ENCODE measurements at regions not wholly inside any gene's neighbourhood (a gene's known extent, or its start where the extent isn't known, plus 50 kb on each side); places are given as distances from the start of the nearest gene placed in this dataset.

GRCh38 chr9:28758341-28758740 is 1185.1 kb upstream of the C9orf72 start:
- H3K79me1 ChIP-seq (ENCODE audit: low read length), result no peaks in the 10 kb centered on the region
- no CpG with 5 or more reads among the region's 1 CpG for WGBS (ENCODE audit: extremely low coverage, insufficient coverage, insufficient read length)

GRCh38 chr9:28758971-28759370 is 1185.7 kb upstream of the C9orf72 start:
- Histone ChIP-seq H3K27me3 (ENCODE audit: insufficient read depth, low read length) (no peaks in the 10 kb centered on the region), H3K4ac (ENCODE audit: low read depth, low read length) (no peak overlapping the region), H2BK12ac (ENCODE audit: low read length) (no peak overlapping the region), H3K18ac (ENCODE audit: low read length) (no peak overlapping the region), H4K8ac (ENCODE audit: low read depth, low read length) (no peak overlapping the region), H4K91ac (ENCODE audit: low read depth, low read length) (no peak overlapping the region), H2AK5ac (ENCODE audit: low read length) (no peak overlapping the region), H3K4me3 (ENCODE audit: low read depth, low read length) (no peak overlapping the region), H2AFZ (ENCODE audit: insufficient read depth, low read length, poor library complexity) (no peak overlapping the region), H3K9ac (ENCODE audit: low read length) (no peak overlapping the region), H4K12ac (ENCODE audit: low read depth, low read length) (no peak overlapping the region), H3K9me3 (ENCODE audit: insufficient read depth, low read depth, low read length) (no peaks in the 10 kb centered on the region), H3K4me1 (ENCODE audit: control insufficient read depth in 1 of 2, insufficient read depth in 2 of 2, low read length in 2 of 2) (no peaks in the 10 kb centered on the region), H3K36me3 (ENCODE audit: control insufficient read depth in 1 of 2, insufficient read depth in 2 of 2, low read length in 2 of 2) (no peaks in the 10 kb centered on the region), H3K14ac (ENCODE audit: low read length) (no peak overlapping the region), H2BK5ac (ENCODE audit: low read depth, low read length, poor library complexity) (no peak overlapping the region), H3K4me2 (ENCODE audit: low read length) (no peak overlapping the region), H2BK120ac (ENCODE audit: insufficient read depth, low read length, poor library complexity) (no peak overlapping the region), H3K27ac (ENCODE audit: low read depth, low read length) (no peak overlapping the region), H3K79me1 (ENCODE audit: low read length) (no peaks in the 10 kb centered on the region), H3K79me2 (ENCODE audit: control insufficient read depth, insufficient read depth, low read length, poor library complexity) (no peaks in the 10 kb centered on the region), H3K23ac (ENCODE audit: low read length) (no peak overlapping the region)
- WGBS (ENCODE audit: extremely low coverage, insufficient coverage, insufficient read length), result no CpG with 5 or more reads among the region's 1 CpG
- no peak for DNase-seq

More at GRCh38 chr9:28758341-28758740, 1185.1 kb upstream of the C9orf72 start:
- Histone ChIP-seq H3K27me3 (ENCODE audit: insufficient read depth, low read length) (no peaks in the 10 kb centered on the region), H3K4ac (ENCODE audit: low read depth, low read length) (no peak overlapping the region), H2AFZ (ENCODE audit: insufficient read depth, low read length, poor library complexity) (no peak overlapping the region), H3K4me2 (ENCODE audit: low read length) (no peak overlapping the region), H3K36me3 (ENCODE audit: control insufficient read depth in 1 of 2, insufficient read depth in 2 of 2, low read length in 2 of 2) (no peaks in the 10 kb centered on the region), H3K79me2 (ENCODE audit: control insufficient read depth, insufficient read depth, low read length, poor library complexity) (no peaks in the 10 kb centered on the region), H2BK12ac (ENCODE audit: low read length) (no peak overlapping the region), H3K18ac (ENCODE audit: low read length) (no peak overlapping the region), H3K27ac (ENCODE audit: low read depth, low read length) (no peak overlapping the region), H3K14ac (ENCODE audit: low read length) (no peak overlapping the region), H2BK120ac (ENCODE audit: insufficient read depth, low read length, poor library complexity) (no peak overlapping the region), H4K8ac (ENCODE audit: low read depth, low read length) (no peak overlapping the region), H3K4me3 (ENCODE audit: low read depth, low read length) (no peak overlapping the region), H3K9me3 (ENCODE audit: insufficient read depth, low read depth, low read length) (no peaks in the 10 kb centered on the region), H3K4me1 (ENCODE audit: control insufficient read depth in 1 of 2, insufficient read depth in 2 of 2, low read length in 2 of 2) (no peaks in the 10 kb centered on the region), H3K9ac (ENCODE audit: low read length) (no peak overlapping the region), H2BK5ac (ENCODE audit: low read depth, low read length, poor library complexity) (no peak overlapping the region), H3K23ac (ENCODE audit: low read length) (no peak overlapping the region), H4K12ac (ENCODE audit: low read depth, low read length) (no peak overlapping the region), H2AK5ac (ENCODE audit: low read length) (no peak overlapping the region), H4K91ac (ENCODE audit: low read depth, low read length) (no peak overlapping the region)
- DNase-seq, result no peak

GRCh38 chr9:28762167-28762566 is 1188.9 kb upstream of the C9orf72 start:
- no peak overlapping the region for H3K18ac ChIP-seq (ENCODE audit: low read length)
- no peaks in the 10 kb centered on the region for H3K79me2 ChIP-seq (ENCODE audit: control insufficient read depth, insufficient read depth, low read length, poor library complexity)
- H2BK5ac ChIP-seq (ENCODE audit: low read depth, low read length, poor library complexity), result no peak overlapping the region
- H3K4me3 ChIP-seq (ENCODE audit: low read depth, low read length), result no peak overlapping the region
- no peaks in the 10 kb centered on the region for H3K79me1 ChIP-seq (ENCODE audit: low read length)
- H4K8ac ChIP-seq (ENCODE audit: low read depth, low read length), result no peak overlapping the region
- no peak overlapping the region for H2BK120ac ChIP-seq (ENCODE audit: insufficient read depth, low read length, poor library complexity)
- no peaks in the 10 kb centered on the region for H3K4me1 ChIP-seq (ENCODE audit: control insufficient read depth in 1 of 2, insufficient read depth in 2 of 2, low read length in 2 of 2)
- no peak overlapping the region for H2BK12ac ChIP-seq (ENCODE audit: low read length)
- H3K4me2 ChIP-seq (ENCODE audit: low read length), result no peak overlapping the region
- WGBS (ENCODE audit: extremely low coverage, insufficient coverage, insufficient read length), result no CpG with 5 or more reads among the region's 1 CpG
- no peak overlapping the region for H4K12ac ChIP-seq (ENCODE audit: low read depth, low read length)
- H3K9me3 ChIP-seq (ENCODE audit: insufficient read depth, low read depth, low read length), result no peaks in the 10 kb centered on the region
- no peak overlapping the region for H4K91ac ChIP-seq (ENCODE audit: low read depth, low read length)
- DNase-seq, result no peak
- H3K9ac ChIP-seq (ENCODE audit: low read length), result no peak overlapping the region
- no peak overlapping the region for H3K23ac ChIP-seq (ENCODE audit: low read length)
- H2AK5ac ChIP-seq (ENCODE audit: low read length), result no peak overlapping the region
- H3K14ac ChIP-seq (ENCODE audit: low read length), result no peak overlapping the region
- no peaks in the 10 kb centered on the region for H3K36me3 ChIP-seq (ENCODE audit: control insufficient read depth in 1 of 2, insufficient read depth in 2 of 2, low read length in 2 of 2)
- H3K27me3 ChIP-seq (ENCODE audit: insufficient read depth, low read length), result no peaks in the 10 kb centered on the region
- no peak overlapping the region for H3K27ac ChIP-seq (ENCODE audit: low read depth, low read length)
- no peak overlapping the region for H3K4ac ChIP-seq (ENCODE audit: low read depth, low read length)
- no peak overlapping the region for H2AFZ ChIP-seq (ENCODE audit: insufficient read depth, low read length, poor library complexity)

GRCh38 chr9:28764532-28764931 is 1191.3 kb upstream of the C9orf72 start:
- no peak overlapping the region for H2BK120ac ChIP-seq (ENCODE audit: insufficient read depth, low read length, poor library complexity)
- H3K4me3 ChIP-seq (ENCODE audit: low read depth, low read length), result no peak overlapping the region
- no peak overlapping the region for H3K18ac ChIP-seq (ENCODE audit: low read length)
- H4K8ac ChIP-seq (ENCODE audit: low read depth, low read length), result no peak overlapping the region
- no peak overlapping the region for H3K14ac ChIP-seq (ENCODE audit: low read length)
- no peak overlapping the region for H2BK12ac ChIP-seq (ENCODE audit: low read length)
- no peak overlapping the region for H4K91ac ChIP-seq (ENCODE audit: low read depth, low read length)
- no peak overlapping the region for H3K27ac ChIP-seq (ENCODE audit: low read depth, low read length)
- no peaks in the 10 kb centered on the region for H3K36me3 ChIP-seq (ENCODE audit: control insufficient read depth in 1 of 2, insufficient read depth in 2 of 2, low read length in 2 of 2)
- no peaks in the 10 kb centered on the region for H3K27me3 ChIP-seq (ENCODE audit: insufficient read depth, low read length)
- no peaks in the 10 kb centered on the region for H3K9me3 ChIP-seq (ENCODE audit: insufficient read depth, low read depth, low read length)
- no peak overlapping the region for H2AK5ac ChIP-seq (ENCODE audit: low read length)
- no peak overlapping the region for H3K23ac ChIP-seq (ENCODE audit: low read length)
- no peak overlapping the region for H2BK5ac ChIP-seq (ENCODE audit: low read depth, low read length, poor library complexity)
- H3K4me1 ChIP-seq (ENCODE audit: control insufficient read depth in 1 of 2, insufficient read depth in 2 of 2, low read length in 2 of 2), result no peaks in the 10 kb centered on the region
- H4K12ac ChIP-seq (ENCODE audit: low read depth, low read length), result no peak overlapping the region
- no peak overlapping the region for H3K4ac ChIP-seq (ENCODE audit: low read depth, low read length)
- no peak overlapping the region for H2AFZ ChIP-seq (ENCODE audit: insufficient read depth, low read length, poor library complexity)
- no peaks in the 10 kb centered on the region for H3K79me2 ChIP-seq (ENCODE audit: control insufficient read depth, insufficient read depth, low read length, poor library complexity)
- no peak for DNase-seq
- no peak overlapping the region for H3K4me2 ChIP-seq (ENCODE audit: low read length)
- WGBS (ENCODE audit: extremely low coverage, insufficient coverage, insufficient read length), result no CpG with 5 or more reads among the region's 1 CpG
- H3K9ac ChIP-seq (ENCODE audit: low read length), result no peak overlapping the region
- H3K79me1 ChIP-seq (ENCODE audit: low read length), result no peaks in the 10 kb centered on the region
